T-cell (primary cell): ENCODE measurements at regions not wholly inside any gene's neighbourhood (a gene's known extent, or its start where the extent isn't known, plus 50 kb on each side); places are given as distances from the start of the nearest gene placed in this dataset.

ENCODE experiments used
- ATAC-seq, 4 experiments: fragments of 200-7000 bp in 3 of 4; fragments of 150-1000 bp in 1 of 4; cut with Tn5 transposase; replicated peaks in 1 of 4; 1 replicate in 3 of 4; 2 replicates in 1 of 4; pipeline ENCODE4 v1.10.0; 2021; ENCODE audit warnings: moderate library complexity in 3 of 4, mild to moderate bottlenecking in 2 of 4, moderate number of reproducible peaks in 1 of 4
- CTCF ChIA-PET, 2 donors: fragments of 300-600 bp; sonication (Branson Sonifier 250); formaldehyde crosslinking; loops; one replicate each; lab custom pipeline; 2022; ENCODE audit warnings: antibody characterized with exemption in 2 of 2; lab: Charles Lee
- POLR2A ChIA-PET, 2 donors: fragments of 300-600 bp; sonication (Branson Sonifier 250); formaldehyde crosslinking; loops; one replicate each; lab custom pipeline; 2022; ENCODE audit warnings: antibody characterized with exemption in 2 of 2; lab: Charles Lee
- DNase-seq, 35 experiments: peaks; one replicate each; pipeline versions ENCODE4 v3.0.0 to v3.0.0-alpha.2; 2013 to 2023
- H3K27ac ChIP-seq: one replicate; pipeline ENCODE4 v1.5.1; 2013; ENCODE audit warnings: low read length
- H3K27me3 ChIP-seq, 2 experiments: replicated peaks in 1 of 2; 1 replicate in 1 of 2; 2 replicates in 1 of 2; pipeline versions ENCODE4 v1.6.1 to v1.7.0; 2013; ENCODE audit warnings: low read length in 1 of 2, mixed read lengths in 1 of 2; ENCODE audit not compliant: control insufficient read depth in 2 of 2, insufficient read depth in 2 of 2; ENCODE audit errors: extremely low read depth in 1 of 2
- H3K36me3 ChIP-seq, 2 donors: 1 replicate in 1 of 2; 2 replicates in 1 of 2; pipeline versions ENCODE4 v1.6.1 to v1.7.0; 2013; ENCODE audit warnings: low read length in 1 of 2; ENCODE audit not compliant: control insufficient read depth in 2 of 2, insufficient read depth in 1 of 2; ENCODE audit errors: extremely low read depth in 1 of 2
- H3K4me1 ChIP-seq, 2 experiments: 1 replicate in 1 of 2; 2 replicates in 1 of 2; pipeline versions ENCODE4 v1.6.1 to v1.7.0; 2013; ENCODE audit warnings: low read length in 2 of 2, mixed read lengths in 1 of 2; ENCODE audit not compliant: insufficient read depth in 2 of 2, control insufficient read depth in 1 of 2; ENCODE audit errors: extremely low read depth in 1 of 2
- H3K4me3 ChIP-seq, 2 donors: 1 replicate in 1 of 2; 2 replicates in 1 of 2; pipeline versions ENCODE4 v1.5.1 to v1.7.0; 2013; ENCODE audit warnings: mild to moderate bottlenecking in 2 of 2, low read length in 1 of 2, moderate library complexity in 1 of 2; ENCODE audit not compliant: control insufficient read depth in 1 of 2; ENCODE audit errors: extremely low read depth in 1 of 2
- H3K9me3 ChIP-seq: 2 replicates; pipeline ENCODE4 v1.7.0; 2013
- H3K27ac Mint-ChIP-seq, 2 donors: one replicate each; pipeline ENCODE4 v1.8.0; 2020 to 2021; ENCODE audit warnings: mild to moderate bottlenecking in 2 of 2, mixed read lengths in 2 of 2
- H3K27me3 Mint-ChIP-seq, 2 donors: one replicate each; pipeline ENCODE4 v1.8.0; 2021 to 2022; ENCODE audit warnings: mixed read lengths in 2 of 2
- H3K36me3 Mint-ChIP-seq: one replicate; pipeline ENCODE4 v1.8.0; 2021; ENCODE audit warnings: mixed read lengths
- H3K4me1 Mint-ChIP-seq, 3 donors: one replicate each; pipeline ENCODE4 v1.8.0; 2020 to 2022; ENCODE audit warnings: mixed read lengths in 3 of 3, mild to moderate bottlenecking in 1 of 3
- H3K4me3 Mint-ChIP-seq, 3 donors: one replicate each; pipeline ENCODE4 v1.8.0; 2020 to 2022; ENCODE audit warnings: mild to moderate bottlenecking in 3 of 3, mixed read lengths in 3 of 3, moderate library complexity in 3 of 3
- H3K9me3 Mint-ChIP-seq, 3 donors: one replicate each; pipeline ENCODE4 v1.8.0; 2020 to 2022; ENCODE audit warnings: mixed read lengths in 3 of 3
- WGBS: methylation state at CpG from one replicate; pipeline ENCODE4 v1.1.5; 2013; ENCODE audit warnings: missing lambda C conversion rate; ENCODE audit not compliant: insufficient coverage; 5-methylcytosine and 5-hydroxymethylcytosine counted together

GRCh38 chr11:127806501-127806900 is 780.9 kb downstream of the ETS1 start:
- H3K4me1 Mint-ChIP-seq, result no peaks in the 10 kb centered on the region
- ATAC-seq, result no peak
- POLR2A ChIA-PET, result no interaction called here

GRCh38 chr11:127805771-127806170 is 781.6 kb downstream of the ETS1 start:
- Mint-ChIP-seq H3K4me1 (no peaks in the 10 kb centered on the region), H3K4me3 (no peak overlapping the region), H3K27ac (no peak overlapping the region), H3K36me3 (no peaks in the 10 kb centered on the region), H3K9me3 (no peaks in the 10 kb centered on the region), H3K27me3 (peaks cover 13 to 18% of the 10 kb centered on the region in 2 donors)
- H3K27me3 ChIP-seq, result peaks cover 0 to 10% of the 10 kb centered on the region in 2 experiments
- no CpG with 5 or more reads among the region's 1 CpG for WGBS
- no peaks in the 10 kb centered on the region for H3K36me3 ChIP-seq
- H3K4me1 ChIP-seq, result no peaks in the 10 kb centered on the region
- ChIA-PET POLR2A (no interaction called here), CTCF (no interaction called here)
- ATAC-seq (no peak), DNase-seq (no peak)
- no peaks in the 10 kb centered on the region for H3K9me3 ChIP-seq
- no peak overlapping the region for H3K27ac ChIP-seq
- no peak overlapping the region for H3K4me3 ChIP-seq

More at GRCh38 chr11:127806501-127806900, 780.9 kb downstream of the ETS1 start:
- H3K4me3 Mint-ChIP-seq, result no peak overlapping the region
- no peak overlapping the region for H3K27ac Mint-ChIP-seq
- Histone ChIP-seq H3K4me3 (no peak overlapping the region), H3K27ac (no peak overlapping the region), H3K4me1 (no peaks in the 10 kb centered on the region), H3K9me3 (no peaks in the 10 kb centered on the region), H3K36me3 (no peaks in the 10 kb centered on the region), H3K27me3 (peaks cover 0 to 10% of the 10 kb centered on the region in 2 experiments)
- no CpG with 5 or more reads among the region's 1 CpG for WGBS
- no peaks in the 10 kb centered on the region for H3K9me3 Mint-ChIP-seq
- CTCF ChIA-PET, result no interaction called here
- peaks cover 19 to 24% of the 10 kb centered on the region in 2 donors for H3K27me3 Mint-ChIP-seq
- no peaks in the 10 kb centered on the region for H3K36me3 Mint-ChIP-seq
- DNase-seq, result no peak

GRCh38 chr11:127804747-127805400 is 782.5 kb downstream of the ETS1 start:
- no peak overlapping the region for H3K27ac ChIP-seq
- Mint-ChIP-seq H3K27ac (no peak overlapping the region), H3K4me3 (no peak overlapping the region), H3K9me3 (no peaks in the 10 kb centered on the region), H3K27me3 (peaks cover 9 to 17% of the 10 kb centered on the region in 2 donors), H3K4me1 (no peaks in the 10 kb centered on the region), H3K36me3 (no peaks in the 10 kb centered on the region)
- ATAC-seq, result no peak
- H3K4me1 ChIP-seq, result no peaks in the 10 kb centered on the region
- H3K27me3 ChIP-seq, result peaks cover 0 to 10% of the 10 kb centered on the region in 2 experiments
- no peaks in the 10 kb centered on the region for H3K36me3 ChIP-seq
- WGBS, result no CpG with 5 or more reads among the region's 2 CpGs
- CTCF ChIA-PET, result no interaction called here
- no peak for DNase-seq
- H3K4me3 ChIP-seq, result no peak overlapping the region
- no peaks in the 10 kb centered on the region for H3K9me3 ChIP-seq
- POLR2A ChIA-PET, result no interaction called here

- ATAC-seq (no peak), DNase-seq (no peak)
- H3K36me3 Mint-ChIP-seq, result no peaks in the 10 kb centered on the region
- no peak overlapping the region for H3K4me3 Mint-ChIP-seq
- Histone ChIP-seq H3K4me3 (no peak overlapping the region), H3K27ac (no peak overlapping the region), H3K36me3 (no peaks in the 10 kb centered on the region), H3K27me3 (peaks cover 0 to 7% of the 10 kb centered on the region in 2 experiments), H3K4me1 (no peaks in the 10 kb centered on the region), H3K9me3 (no peaks in the 10 kb centered on the region)
- POLR2A ChIA-PET, result no interaction called here
- CTCF ChIA-PET, result no interaction called here
- H3K27me3 Mint-ChIP-seq, result peaks cover 6 to 13% of the 10 kb centered on the region in 2 donors
- H3K4me1 Mint-ChIP-seq, result no peaks in the 10 kb centered on the region
- H3K27ac Mint-ChIP-seq, result no peak overlapping the region
- H3K9me3 Mint-ChIP-seq, result no peaks in the 10 kb centered on the region
Observed at GRCh38 chr11:127803755-127804154, 783.6 kb downstream of the ETS1 start.

GRCh38 chr11:127800989-127801688 is 786.2 kb downstream of the ETS1 start:
- Mint-ChIP-seq H3K4me1 (no peaks in the 10 kb centered on the region), H3K27me3 (peaks cover 0 to 2% of the 10 kb centered on the region in 2 donors), H3K36me3 (no peaks in the 10 kb centered on the region), H3K4me3 (no peak overlapping the region), H3K9me3 (no peaks in the 10 kb centered on the region), H3K27ac (no peak overlapping the region)
- DNase-seq (no peak), ATAC-seq (no peak)
- 100% methylated on average over 1 of the region's 6 CpGs for WGBS
- Histone ChIP-seq H3K27ac (no peak overlapping the region), H3K36me3 (no peaks in the 10 kb centered on the region), H3K4me3 (no peak overlapping the region), H3K9me3 (no peaks in the 10 kb centered on the region), H3K27me3 (no peaks in the 10 kb centered on the region), H3K4me1 (no peaks in the 10 kb centered on the region)
- POLR2A ChIA-PET, result no interaction called here
- CTCF ChIA-PET, result no interaction called here

- ChIA-PET POLR2A (no interaction called here), CTCF (interaction anchor here in 1 of 2 donors (0.5 kb wide), 1 partner anchor 1349 kb away, joined by 4 read pairs; no protein-coding TSS in a partner anchor)
- no peak overlapping the region for H3K27ac ChIP-seq
- H3K27ac Mint-ChIP-seq, result no peak overlapping the region
- no peak overlapping the region for H3K4me3 Mint-ChIP-seq
- H3K4me1 ChIP-seq, result no peaks in the 10 kb centered on the region
- no peaks in the 10 kb centered on the region for H3K36me3 ChIP-seq
- ATAC-seq (no peak), DNase-seq (no peak)
- H3K27me3 Mint-ChIP-seq, result peaks cover 0 to 2% of the 10 kb centered on the region in 2 donors
- H3K9me3 ChIP-seq, result no peaks in the 10 kb centered on the region
- H3K36me3 Mint-ChIP-seq, result no peaks in the 10 kb centered on the region
- H3K4me3 ChIP-seq, result no peak overlapping the region
- H3K4me1 Mint-ChIP-seq, result no peaks in the 10 kb centered on the region
- H3K9me3 Mint-ChIP-seq, result no peaks in the 10 kb centered on the region
- peaks cover 0 to 3% of the 10 kb centered on the region in 2 experiments for H3K27me3 ChIP-seq
Observed at GRCh38 chr11:127795326-127795725, 792.0 kb downstream of the ETS1 start.
